GM12878 (cell line): ENCODE measurements at regions not wholly inside any gene's neighbourhood (a gene's known extent, or its start where the extent isn't known, plus 50 kb on each side); places are given as distances from the start of the nearest gene placed in this dataset.

Experiments used
- ATAC-seq: fragments of 200-7000 bp; cut with Tn5 transposase; 3 replicates; pipeline ENCODE4 v1.9.1; 2020; ENCODE audit warnings: mild to moderate bottlenecking, moderate library complexity
- BruUV-seq: library from RNA; stranded (reverse); fragments of 400-500 nt; replicated peaks from 2 replicates; lab custom pipeline; 2021; lab: Mats Ljungman, UMichigan
- CTCF ChIA-PET: fragments of 300-600 bp; sonication (Branson Sonifier 250); formaldehyde crosslinking; extraction: SDS; loops from one replicate; lab custom pipeline; 2021; ENCODE audit warnings: inconsistent platforms; lab: Yijun Ruan, JAX
- POLR2A ChIA-PET: fragments of 350-600 bp; formaldehyde crosslinking; extraction: SDS; loops from one replicate; lab custom pipeline; 2021; ENCODE audit warnings: inconsistent platforms; lab: Charles Lee
- RAD21 ChIA-PET: fragments of 300-600 bp; sonication (Branson Sonifier 250); formaldehyde crosslinking; loops from one replicate; lab custom pipeline; 2023; ENCODE audit warnings: antibody characterized with exemption; ENCODE audit not compliant: unreplicated experiment; lab: Charles Lee
- SMC1A ChIA-PET: fragments of 300-600 bp; sonication (Branson Sonifier 250); formaldehyde crosslinking; loops from one replicate; lab custom pipeline; 2023; ENCODE audit not compliant: unreplicated experiment, uncharacterized antibody; lab: Charles Lee
- DNase-seq: peaks from one replicate; pipeline ENCODE4 v3.0.0-alpha.2; 2011; ENCODE audit warnings: low read depth, low spot score
- FAIRE-seq: peaks from 3 replicates; lab custom pipeline; 2011; peaks lifted over from hg19 to GRCh38; lab: Jason Lieb, UNC
- H2AFZ ChIP-seq: 2 replicates; pipeline ENCODE4 v1.6.0; 2011; ENCODE audit warnings: low read depth, low read length, control low read depth; ENCODE audit not compliant: control insufficient read depth
- H3K27ac ChIP-seq: 2 replicates; pipeline ENCODE4 v1.5.1; 2011; ENCODE audit warnings: control low read depth; ENCODE audit not compliant: control insufficient read depth, insufficient read depth
- H3K27me3 ChIP-seq, 2 experiments: replicated peaks in 1 of 2; 2 replicates each; pipeline versions ENCODE4 v1.6.0 to v1.6.1; 2011; ENCODE audit warnings: low read length in 1 of 2; ENCODE audit not compliant: control insufficient read depth in 2 of 2, insufficient read depth in 2 of 2
- H3K36me3 ChIP-seq, 2 experiments: 2 replicates each; pipeline ENCODE4 v1.5.1; 2011; ENCODE audit warnings: low read length in 1 of 2; ENCODE audit not compliant: control insufficient read depth in 2 of 2, insufficient read depth in 2 of 2
- H3K4me1 ChIP-seq: 2 replicates; pipeline ENCODE4 v1.6.1; 2011; ENCODE audit warnings: mild to moderate bottlenecking, low read length, moderate library complexity, mixed read lengths; ENCODE audit not compliant: control insufficient read depth, insufficient read depth
- H3K4me2 ChIP-seq: 2 replicates; pipeline ENCODE4 v1.6.0; 2011; ENCODE audit warnings: control low read depth; ENCODE audit not compliant: control insufficient read depth, insufficient read depth
- H3K4me3 ChIP-seq: fragments of 200-600 bp; sonication (generic); 2 replicates; pipeline ENCODE4 v1.5.1; 2016
- H3K79me2 ChIP-seq: 2 replicates; pipeline ENCODE4 v1.6.0; 2011; ENCODE audit warnings: low read length; ENCODE audit not compliant: control insufficient read depth, insufficient read depth
- H3K9ac ChIP-seq: 2 replicates; pipeline ENCODE4 v1.8.0; 2011; ENCODE audit warnings: low read length, control low read depth, mixed read lengths; ENCODE audit not compliant: control insufficient read depth, insufficient read depth
- H3K9me3 ChIP-seq: replicated peaks from 3 replicates; pipeline ENCODE4 v1.5.1; 2011; ENCODE audit warnings: mild to moderate bottlenecking, low read length; ENCODE audit not compliant: control insufficient read depth, insufficient read depth
- H4K20me1 ChIP-seq: 2 replicates; pipeline ENCODE4 v1.6.0; 2011; ENCODE audit not compliant: control insufficient read depth, insufficient read depth
- BHLHE40 ChIP-seq, 2 experiments: fragments of 450-650 bp in 1 of 2; IDR thresholded peaks; 2 replicates each; pipeline ENCODE4 v1.6.1; 2011 to 2017; ENCODE audit warnings: low read depth in 2 of 2, borderline replicate concordance in 1 of 2, improper control_type of control experiment in 1 of 2, low read length in 1 of 2, mild to moderate bottlenecking in 1 of 2
- BMI1 ChIP-seq: fragments of 450-650 bp; IDR thresholded peaks from 2 replicates; pipeline ENCODE4 v1.6.1; 2016; ENCODE audit warnings: mild to moderate bottlenecking, moderate library complexity, borderline replicate concordance
- CEBPB ChIP-seq, 2 experiments: fragments of 150-350 bp in 1 of 2; IDR thresholded peaks; 2 replicates each; pipeline ENCODE4 v1.6.1; 2012 to 2014; ENCODE audit warnings: low read depth in 2 of 2, low read length in 2 of 2, borderline replicate concordance in 1 of 2, inconsistent platforms in 1 of 2
- DPF2 ChIP-seq: fragments of 450-650 bp; IDR thresholded peaks from 2 replicates; pipeline ENCODE4 v1.6.1; 2017; ENCODE audit warnings: mild to moderate bottlenecking
- EED ChIP-seq: sonication (generic); IDR thresholded peaks from 2 replicates; pipeline ENCODE4 v1.6.1; 2016; ENCODE audit warnings: antibody characterized with exemption, low read depth
- EP300 ChIP-seq, 2 experiments: fragments of 150-350 bp in 1 of 2; IDR thresholded peaks; 2 replicates each; pipeline ENCODE4 v1.6.1; 2011 to 2012; ENCODE audit warnings: low read depth in 2 of 2, low read length in 2 of 2, borderline replicate concordance in 1 of 2, improper control_type of control experiment in 1 of 2, inconsistent platforms in 1 of 2; ENCODE audit not compliant: control insufficient read depth in 1 of 2
- FOS ChIP-seq: IDR thresholded peaks from 3 replicates; pipeline ENCODE4 v1.6.1; 2011; ENCODE audit warnings: borderline replicate concordance; ENCODE audit not compliant: insufficient read length; ENCODE audit errors: extremely low read depth
- FOXK2 ChIP-seq: fragments of 450-650 bp; IDR thresholded peaks from 2 replicates; pipeline ENCODE4 v1.6.1; 2017; ENCODE audit warnings: mild to moderate bottlenecking, moderate library complexity
- JUNB ChIP-seq: IDR thresholded peaks from 2 replicates; pipeline ENCODE4 v1.6.1; 2016; ENCODE audit warnings: antibody characterized with exemption, mild to moderate bottlenecking
- KLF5 ChIP-seq: fragments of 450-650 bp; IDR thresholded peaks from 2 replicates; pipeline ENCODE4 v1.6.1; 2014; ENCODE audit warnings: mild to moderate bottlenecking; ENCODE audit not compliant: partially characterized antibody
- LARP7 ChIP-seq: fragments of 450-650 bp; IDR thresholded peaks from 2 replicates; pipeline ENCODE4 v1.6.1; 2017; ENCODE audit warnings: mild to moderate bottlenecking
- MEF2A ChIP-seq: IDR thresholded peaks from 2 replicates; pipeline ENCODE4 v1.6.1; 2011; ENCODE audit warnings: low read depth, mild to moderate bottlenecking, low read length, moderate library complexity; ENCODE audit not compliant: insufficient read depth
- MXI1 ChIP-seq: fragments of 150-350 bp; IDR thresholded peaks from 2 replicates; pipeline ENCODE4 v1.6.1; 2011; ENCODE audit warnings: low read depth, mild to moderate bottlenecking, inconsistent platforms, low read length, improper control_type of control experiment
- MYC ChIP-seq: IDR thresholded peaks from 2 replicates; pipeline ENCODE4 v1.6.1; 2011; ENCODE audit warnings: mild to moderate bottlenecking, low read length, moderate library complexity, inconsistent platforms; ENCODE audit not compliant: insufficient read depth, insufficient replicate concordance, insufficient read length, severe bottlenecking
- NFXL1 ChIP-seq: fragments of 450-650 bp; IDR thresholded peaks from 2 replicates; pipeline ENCODE4 v1.6.1; 2017; ENCODE audit warnings: antibody characterized with exemption, mild to moderate bottlenecking, borderline replicate concordance
- SMAD1 ChIP-seq: fragments of 450-650 bp; IDR thresholded peaks from 2 replicates; pipeline ENCODE4 v1.6.1; 2018; ENCODE audit warnings: mild to moderate bottlenecking, low read depth; ENCODE audit not compliant: partially characterized antibody
- SREBF1 ChIP-seq: IDR thresholded peaks from 2 replicates; pipeline ENCODE4 v1.6.1; 2012; ENCODE audit warnings: mild to moderate bottlenecking, low read length
- TCF7 ChIP-seq: IDR thresholded peaks from 2 replicates; pipeline ENCODE4 v1.6.1; 2014; ENCODE audit warnings: antibody characterized with exemption, borderline replicate concordance
- USF2 ChIP-seq: IDR thresholded peaks from 2 replicates; pipeline ENCODE4 v1.6.1; 2011; ENCODE audit warnings: low read depth, low read length, improper control_type of control experiment, borderline replicate concordance
- YBX1 ChIP-seq: fragments of 450-650 bp; IDR thresholded peaks from 2 replicates; pipeline ENCODE4 v1.6.1; 2016; ENCODE audit warnings: antibody characterized with exemption
- ZBTB33 ChIP-seq: fragments of 450-650 bp; IDR thresholded peaks from 2 replicates; pipeline ENCODE4 v1.6.1; 2017; ENCODE audit warnings: mild to moderate bottlenecking
- ZNF24 ChIP-seq: fragments of 450-650 bp; IDR thresholded peaks from 2 replicates; pipeline ENCODE4 v1.6.1; 2017; ENCODE audit warnings: antibody characterized with exemption, mild to moderate bottlenecking
- ZNF622 ChIP-seq: fragments of 450-650 bp; IDR thresholded peaks from 2 replicates; pipeline ENCODE4 v1.6.1; 2017; ENCODE audit warnings: mild to moderate bottlenecking, inconsistent platforms
- in situ Hi-C: fragments of 300-500 bp; cut with MboI; formaldehyde crosslinking; loops from 9 replicates; pipeline ENCODE4 v1.14.3; 2018; ENCODE audit warnings: mixed read lengths
- intact Hi-C: fragments of 100-400 bp; cut with micrococcal nuclease; formaldehyde crosslinking; loops from one replicate; pipeline ENCODE4 v1.14.2; 2022; ENCODE audit not compliant: unreplicated experiment

GRCh38 chr12:104852102-104852501 is 106.0 kb downstream of the SLC41A2 start (continued):
- TF ChIP-seq USF2, result no peak
- TF ChIP-seq ZNF24, result no peak
- TF ChIP-seq SMAD1, result no peak
- no peak for TF ChIP-seq ZBTB33
- no peak for TF ChIP-seq EP300 (IDR thresholded peaks at IDR 0.05; ENCODE audit: borderline replicate concordance in 1 of 2, control insufficient read depth in 1 of 2, low read depth in 2 of 2, low read length in 2 of 2)
- no peak for TF ChIP-seq SREBF1
- TF ChIP-seq DPF2, result no peak
- TF ChIP-seq MEF2A, result no peak
- TF ChIP-seq FOXK2, result no peak
- TF ChIP-seq MXI1, result no peak
- no peak for TF ChIP-seq ZNF622
- TF ChIP-seq, all 136 proteins: peak for 0

- Histone ChIP-seq H3K79me2 (no peaks in the 10 kb centered on the region), H4K20me1 (no peaks in the 10 kb centered on the region), H3K9ac (no peak overlapping the region), H3K4me3 (no peak overlapping the region), H3K4me2 (no peak overlapping the region), H3K27me3 (no peaks in the 10 kb centered on the region), H3K36me3 (no peaks in the 10 kb centered on the region; a peak in 1 of 4 replicates), H3K4me1 (no peaks in the 10 kb centered on the region), H3K9me3 (no peaks in the 10 kb centered on the region; the same call in 2 of the 3 replicates), H3K27ac (no peak overlapping the region), H2AFZ (no peak overlapping the region)
- TF ChIP-seq BMI1 (no peak), LARP7 (no peak), MYC (no peak), YBX1 (no peak), EP300 (IDR thresholded peaks at IDR 0.05; ENCODE audit: borderline replicate concordance in 1 of 2, control insufficient read depth in 1 of 2, low read depth in 2 of 2, low read length in 2 of 2) (no peak), TCF7 (no peak), FOS (no peak), KLF5 (no peak), EED (no peak), JUNB (no peak), BHLHE40 (IDR thresholded peaks at IDR 0.05; ENCODE audit: borderline replicate concordance in 1 of 2, low read depth in 2 of 2, low read length in 1 of 2) (no peak), NFXL1 (no peak), CEBPB (IDR thresholded peaks at IDR 0.05; ENCODE audit: borderline replicate concordance in 1 of 2, low read depth in 2 of 2, low read length in 2 of 2) (no peak)
- DNase-seq (no peak), ATAC-seq (no peak), FAIRE-seq (no peak)
- ChIA-PET SMC1A (interaction anchor here (0.7 to 2.1 kb wide), 8 partner anchors 8 to 202 kb away, joined by 3 to 8 read pairs (median 3); no protein-coding TSS in a partner anchor), POLR2A (no interaction called here), CTCF (interaction anchor here (0.9 to 1.1 kb wide), 4 partner anchors 10 to 203 kb away, joined by 3 to 4 read pairs (median 3); no protein-coding TSS in a partner anchor), RAD21 (interaction anchor here (1.2 to 1.4 kb wide), 2 partner anchors 21 to 469 kb away, joined by 3 read pairs; no protein-coding TSS in a partner anchor)
- in situ Hi-C loops, result no loop called here
- intact Hi-C loops, result no loop called here
- BruUV-seq, result no TSS peak
Measured at GRCh38 chr12:104850781-104851180, 107.3 kb downstream of the SLC41A2 start.
